ENCODE measurements at regions not wholly inside any gene's neighbourhood (a gene's known extent, or its start where the extent isn't known, plus 50 kb on each side); places are given as distances from the start of the nearest gene placed in this dataset.

GRCh38 chr5:74255692-74256392 is 384.7 kb downstream of the ENC1 start:
- TF ChIP-seq CTCF (IDR thresholded peaks at IDR 0.05) (no peak), POLR2A (IDR thresholded peaks at IDR 0.05) (no peak)

Measured in testis (tissue), 2 donors.